GM21381 (cell line): ENCODE measurements at regions not wholly inside any gene's neighbourhood (a gene's known extent, or its start where the extent isn't known, plus 50 kb on each side); places are given as distances from the start of the nearest gene placed in this dataset.
"Not testable (repeated sequence)": the region's sequence is repeated elsewhere in the genome, so short reads cannot be mapped to it uniquely, and the experiment has no call there.

Experiments used
- ATAC-seq: cut with Tn5 transposase; IDR thresholded peaks from one replicate; pipeline ENCODE4 v1.9.1; 2021; ENCODE audit warnings: mild to moderate bottlenecking, moderate library complexity; ENCODE audit not compliant: unreplicated experiment

DNA sequence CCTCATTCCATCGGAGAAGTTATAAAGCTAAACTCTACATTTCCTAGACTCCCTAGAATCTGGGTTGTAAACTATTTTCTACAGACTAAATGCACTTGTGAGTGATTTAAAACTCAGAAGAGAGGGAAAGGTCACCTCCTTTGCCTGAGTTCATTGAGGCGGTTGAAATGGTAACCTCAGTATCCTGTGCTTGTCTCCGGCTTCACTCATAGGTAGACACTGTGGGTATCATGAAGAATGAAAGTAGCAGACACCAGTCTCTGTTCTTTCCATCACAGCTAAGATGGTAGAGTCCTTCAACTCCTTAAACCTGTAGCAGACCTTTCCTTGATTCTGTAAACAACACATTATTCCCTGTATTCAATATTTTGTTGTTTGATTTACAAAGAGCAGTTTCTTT, 291.3 kb upstream of the ANKRD50 start:
- no peak for ATAC-seq

GRCh38 chr4:124997991-124998390, 285.5 kb upstream of the ANKRD50 start:
- no peak for ATAC-seq

- no peak for ATAC-seq
Observed at GRCh38 chr4:124997124-124997523, 284.6 kb upstream of the ANKRD50 start.

DNA sequence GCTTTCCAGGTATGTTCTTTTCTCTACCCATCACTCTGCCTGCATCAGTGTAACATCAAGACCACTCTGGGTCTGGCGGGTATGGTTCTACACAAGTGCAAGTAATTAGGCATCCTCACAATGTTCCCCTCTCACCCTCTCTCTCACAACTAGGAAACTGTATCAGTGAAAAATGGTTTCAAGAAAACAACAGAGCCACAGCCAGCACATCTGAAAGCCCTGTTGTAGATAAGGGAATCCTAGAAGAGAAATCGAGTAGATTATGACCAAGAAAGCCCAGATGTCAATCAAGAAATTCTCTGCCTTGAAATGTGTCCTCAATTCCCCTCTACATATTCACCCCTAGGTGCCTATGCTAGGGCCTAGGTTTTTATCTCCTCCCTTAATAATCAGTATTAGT, 281.3 kb upstream of the ANKRD50 start:
- no peak for ATAC-seq

DNA sequence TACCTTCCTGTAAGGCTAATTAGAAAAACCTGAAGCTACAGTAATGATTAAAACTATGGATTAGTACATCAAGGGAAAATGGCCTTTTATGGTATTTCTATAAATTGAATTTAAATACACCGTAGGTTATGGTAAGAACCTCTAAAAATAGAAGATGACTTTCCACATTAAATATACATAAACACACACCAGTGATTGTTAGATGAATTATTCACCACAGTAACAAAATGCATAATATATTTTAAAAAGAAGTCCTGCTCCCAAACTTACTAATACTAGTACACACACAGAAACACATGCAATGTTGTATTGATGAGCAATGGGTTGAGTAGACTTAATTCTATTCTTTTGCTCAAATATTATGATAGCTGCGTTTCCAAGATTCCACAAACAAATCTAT, 277.9 kb upstream of the ANKRD50 start:
- ATAC-seq, result no peak

DNA sequence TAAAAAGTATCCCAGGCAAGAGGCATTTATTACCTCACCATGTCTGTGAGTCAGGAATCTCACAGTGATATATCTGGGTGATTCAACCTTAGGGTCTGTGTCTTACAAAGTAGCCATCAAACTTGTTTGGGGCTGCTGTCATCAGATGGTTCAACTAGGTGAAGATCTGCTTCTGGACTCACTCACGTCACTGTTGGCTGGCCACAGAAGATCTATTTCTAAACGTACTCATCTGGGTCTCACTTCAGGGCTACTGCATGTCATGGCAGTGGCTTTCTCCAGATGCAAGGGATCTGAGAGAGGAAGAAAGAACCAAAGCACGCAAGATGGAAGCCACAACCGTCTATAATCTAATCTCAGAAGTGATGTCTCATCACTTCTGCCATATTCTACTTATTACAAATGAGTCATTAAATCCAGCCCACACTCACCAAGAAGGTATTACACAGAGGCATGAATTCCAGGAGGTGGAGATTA, 267.8 kb upstream of the ANKRD50 start:
- ATAC-seq, result no peak

DNA sequence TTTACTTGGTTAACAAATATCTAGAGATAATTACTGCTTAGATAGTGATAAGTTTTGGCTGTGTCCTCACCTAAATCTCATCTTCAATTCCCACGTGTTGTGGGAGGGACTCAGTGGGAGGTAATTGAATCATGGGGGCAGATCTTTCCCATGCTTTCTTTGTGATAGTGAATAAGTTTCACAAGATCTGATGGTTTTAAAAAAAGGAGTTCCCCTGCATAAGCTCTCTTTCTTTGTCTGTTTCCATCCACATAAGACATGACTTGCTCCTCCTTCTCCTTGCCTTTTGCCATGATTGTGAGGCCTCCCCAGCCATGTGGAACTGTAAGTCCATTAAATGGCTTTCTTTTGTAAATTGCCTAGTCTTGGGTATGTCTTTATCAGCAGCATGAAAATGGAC, 266.0 kb upstream of the ANKRD50 start:
- not testable (repeated sequence) for ATAC-seq

GRCh38 chr4:124977045-124977444, 264.5 kb upstream of the ANKRD50 start:
- ATAC-seq, result no peak

- ATAC-seq, result no peak
Observed at GRCh38 chr4:124974152-124974551, 261.6 kb upstream of the ANKRD50 start.

DNA sequence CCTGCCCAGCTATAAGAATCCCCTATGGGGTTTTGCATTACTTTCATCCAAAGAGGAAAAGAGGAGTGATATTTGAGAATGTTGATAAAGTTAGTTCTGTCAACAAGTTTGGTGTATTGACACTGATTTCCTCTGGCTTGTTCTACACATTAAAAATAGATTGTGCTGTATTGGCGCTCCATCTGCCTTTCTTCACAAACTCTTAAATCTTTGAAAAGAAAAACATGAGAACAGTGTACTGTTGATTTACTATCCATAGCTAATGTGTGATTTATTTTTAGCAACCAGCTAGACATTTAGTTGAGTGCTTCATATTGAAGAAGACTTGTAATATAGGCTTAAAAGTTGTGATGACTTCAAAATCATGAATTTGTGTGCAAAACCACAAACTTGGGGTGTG, 261.2 kb upstream of the ANKRD50 start:
- no peak for ATAC-seq

- ATAC-seq, result no peak
Observed at GRCh38 chr4:124970011-124970410, 257.5 kb upstream of the ANKRD50 start.

DNA sequence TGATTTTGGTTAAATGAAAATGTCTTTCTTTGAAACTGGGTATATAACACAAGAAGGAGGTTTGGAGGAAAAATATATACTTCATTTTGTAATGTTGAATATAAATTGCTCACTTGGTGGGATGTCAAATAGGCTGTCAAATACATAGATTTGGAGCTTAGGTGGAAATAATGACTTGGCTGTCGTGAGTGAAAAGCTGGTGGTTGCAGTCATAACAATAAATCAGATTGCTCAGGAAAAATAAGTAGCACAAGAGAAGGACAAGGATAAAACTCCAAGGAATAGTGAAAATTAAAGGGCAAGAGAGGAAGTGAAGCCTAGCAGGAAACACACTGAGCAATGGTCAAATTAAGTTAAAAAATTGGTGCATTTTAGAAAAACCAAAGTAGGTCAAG, 253.0 kb upstream of the ANKRD50 start:
- ATAC-seq, result no peak

DNA sequence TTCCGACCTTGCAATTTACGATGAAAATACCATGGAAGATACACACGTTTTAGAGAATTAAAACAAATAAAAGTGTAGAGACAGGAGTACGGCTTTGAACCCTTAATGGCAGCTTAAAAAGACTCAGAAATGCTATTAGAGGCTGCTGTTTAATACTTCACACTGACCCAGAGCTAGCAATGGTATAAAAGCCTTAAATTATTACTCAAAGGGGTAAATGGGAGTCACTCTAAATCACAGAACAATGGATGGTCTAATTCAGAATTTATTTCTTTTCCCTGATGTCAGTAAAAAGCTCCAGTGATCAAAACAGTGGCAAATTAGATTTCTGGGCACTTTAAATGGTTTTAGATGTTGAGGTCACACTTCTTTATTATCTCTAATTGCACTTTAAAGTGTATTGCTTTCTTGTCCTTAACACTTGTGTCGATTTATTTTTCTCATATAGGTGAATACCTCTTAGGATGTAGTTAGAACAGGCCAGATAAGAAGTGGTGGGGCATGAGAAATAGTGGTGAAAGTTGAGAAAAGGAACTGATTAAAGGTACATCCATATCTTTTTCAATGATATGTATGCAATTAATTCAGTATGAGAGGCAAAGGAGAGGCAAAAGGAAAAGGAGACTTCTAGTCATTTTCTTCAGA, 252.4 kb upstream of the ANKRD50 start:
- no peak for ATAC-seq

DNA sequence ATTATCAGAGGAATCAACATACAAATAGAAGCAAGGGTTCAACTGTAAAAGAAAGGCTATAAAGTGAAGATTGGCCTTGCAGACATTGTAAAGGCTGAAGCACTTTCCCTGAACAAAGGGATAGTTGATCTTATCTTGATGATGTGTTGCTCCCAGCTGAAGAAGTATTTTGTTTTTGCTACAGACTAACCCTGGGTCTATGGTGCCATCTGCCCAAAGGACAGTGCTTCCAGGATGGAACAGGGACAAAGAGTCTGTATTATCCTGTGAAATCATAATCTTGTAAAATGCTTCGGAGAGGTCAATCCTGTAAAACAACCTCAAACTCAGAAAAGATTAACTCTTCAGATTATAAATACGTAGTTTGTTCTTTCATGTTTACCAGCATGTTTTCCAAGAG, 251.7 kb upstream of the ANKRD50 start:
- no peak for ATAC-seq

DNA sequence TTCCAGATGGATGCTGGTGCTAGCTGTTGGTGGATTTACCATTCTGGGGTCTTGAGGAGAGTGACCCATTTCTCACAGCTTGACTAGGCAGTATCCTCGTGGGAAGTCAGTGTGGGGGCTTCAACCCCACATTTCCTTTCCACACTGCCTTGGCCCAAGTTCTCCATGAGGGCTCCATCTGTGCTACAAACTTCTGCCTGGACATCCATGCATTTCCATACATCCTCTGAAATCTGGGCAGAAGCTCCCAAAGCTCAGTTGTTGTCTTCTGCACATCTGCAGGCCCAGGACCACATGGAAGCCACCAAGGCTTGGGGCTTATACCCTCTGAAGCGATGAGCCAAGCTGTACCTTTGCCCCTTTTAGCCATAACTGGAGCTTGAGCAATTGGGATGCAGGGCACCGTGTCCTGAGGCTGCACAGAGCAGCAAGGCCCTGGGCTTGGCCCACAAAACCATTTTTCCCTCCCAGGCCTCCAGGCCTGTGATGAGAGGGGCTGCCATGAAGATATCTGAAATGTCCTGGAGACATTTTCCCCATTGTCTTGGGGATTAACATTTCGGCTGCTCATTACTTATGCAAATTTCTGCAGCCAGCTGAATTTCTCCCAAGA, 248.7 kb upstream of the ANKRD50 start:
- ATAC-seq, result no peak

DNA sequence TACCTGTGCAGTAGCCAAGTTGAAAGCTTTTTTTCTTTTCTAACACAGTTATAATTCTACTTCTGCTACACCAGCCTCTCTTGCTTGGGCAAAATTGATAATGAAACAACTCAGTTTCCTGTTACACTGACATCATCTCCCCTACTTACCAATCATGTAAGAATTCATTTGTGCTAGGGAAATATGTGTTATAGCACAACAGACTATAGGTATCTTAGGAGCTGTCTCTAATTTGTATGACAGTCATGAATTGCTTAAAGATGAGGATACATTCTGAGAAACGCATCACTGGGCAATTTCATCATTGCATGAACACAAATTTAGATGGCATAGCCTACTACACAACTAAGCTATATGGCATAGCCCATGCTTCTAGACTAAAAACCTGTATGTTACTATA, 246.3 kb upstream of the ANKRD50 start:
- no peak for ATAC-seq

- ATAC-seq, result no peak
Observed at GRCh38 chr4:124955476-124955875, 242.9 kb upstream of the ANKRD50 start.

GRCh38 chr4:124954046-124954445, 241.5 kb upstream of the ANKRD50 start:
- ATAC-seq, result no peak

DNA sequence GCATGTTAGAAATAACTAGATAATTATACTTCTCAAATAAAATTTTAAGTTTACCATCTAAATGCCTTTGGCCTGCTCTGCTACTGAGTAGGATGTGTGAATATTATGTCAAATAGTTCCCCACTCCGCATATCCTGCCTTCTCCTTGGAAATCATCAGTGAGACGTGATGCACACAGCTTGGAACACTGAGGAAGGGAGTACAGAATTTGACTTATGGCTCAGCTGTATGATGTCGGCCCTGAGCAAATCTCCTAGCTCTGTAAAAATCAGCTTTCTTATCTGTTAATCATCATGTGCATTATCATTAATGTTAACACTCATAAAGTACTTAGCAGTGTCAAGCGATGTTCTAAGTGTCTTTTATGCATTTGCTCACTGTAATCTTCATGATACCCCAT, 241.0 kb upstream of the ANKRD50 start:
- no peak for ATAC-seq

- no peak for ATAC-seq
Observed at GRCh38 chr4:124953061-124953460, 240.5 kb upstream of the ANKRD50 start.

DNA sequence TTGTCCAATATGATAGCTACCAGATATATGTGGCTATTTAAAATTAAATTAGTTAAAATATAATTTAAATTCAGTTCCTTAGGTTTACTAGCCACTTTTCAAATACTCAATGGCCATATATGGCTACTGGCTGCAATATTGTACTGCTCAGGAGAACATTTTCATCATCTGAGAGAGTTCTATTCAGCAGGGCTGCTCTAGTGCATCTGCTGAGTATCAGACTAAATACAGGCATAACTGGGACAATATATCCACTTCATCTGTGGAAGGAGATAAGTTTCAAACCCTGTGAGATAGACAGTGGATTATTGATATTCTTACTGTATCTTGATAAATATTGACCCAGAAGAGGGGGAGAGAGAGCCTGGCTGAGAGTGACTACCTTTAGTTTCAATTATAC, 240.1 kb upstream of the ANKRD50 start:
- no peak for ATAC-seq

DNA sequence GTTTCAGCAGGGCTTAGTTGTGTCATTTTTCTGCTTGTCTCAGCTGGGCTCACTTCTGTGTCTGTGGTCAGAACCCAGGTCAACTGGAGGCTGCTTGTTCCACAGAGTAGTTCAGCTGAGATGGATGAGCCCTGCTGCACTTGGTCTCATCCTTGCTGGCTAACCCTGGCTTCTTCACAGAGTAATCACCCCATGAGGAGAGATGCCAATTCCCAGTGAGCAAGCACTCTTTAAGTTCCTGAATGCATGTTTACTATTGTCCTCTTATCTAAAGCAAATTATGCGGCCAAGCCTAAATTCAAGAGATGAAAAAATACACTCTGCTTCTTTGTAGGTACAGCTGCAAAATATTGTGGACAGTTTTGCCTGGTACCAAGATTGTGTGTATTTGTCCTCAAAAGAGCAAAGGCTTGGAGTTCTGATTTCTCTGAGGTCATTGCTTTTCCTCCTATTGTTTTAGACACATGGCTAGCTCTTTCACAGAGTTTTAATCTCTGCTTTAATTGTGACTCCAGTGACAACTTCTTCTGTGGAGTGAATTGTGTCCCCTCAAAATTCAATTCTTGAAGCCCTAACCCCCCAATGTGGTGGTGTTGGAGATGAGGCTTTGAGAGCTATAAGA, 236.6 kb upstream of the ANKRD50 start:
- no peak for ATAC-seq
